ENCODE measurements at regions not wholly inside any gene's neighbourhood (a gene's known extent, or its start where the extent isn't known, plus 50 kb on each side); places are given as distances from the start of the nearest gene placed in this dataset.

DNA sequence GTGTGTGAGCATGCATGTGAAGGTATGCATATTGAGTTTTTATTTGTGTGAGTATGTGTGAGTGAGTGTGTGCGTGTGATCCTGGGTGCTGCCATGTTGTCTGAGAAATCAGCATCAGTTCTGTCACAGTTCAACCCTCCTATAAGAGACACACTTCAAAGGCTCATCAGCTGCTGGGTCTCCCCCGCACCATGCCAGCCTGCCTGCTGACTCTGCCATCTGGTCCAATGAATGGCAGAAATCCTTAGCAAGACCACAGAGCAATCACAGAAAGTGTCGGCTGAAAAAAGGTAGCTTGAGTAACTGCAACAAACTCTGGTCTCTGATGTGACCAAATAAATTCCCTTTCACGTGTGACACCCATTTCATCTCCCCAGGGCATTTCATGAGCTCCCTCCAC, 381.8 kb upstream of the MAF start:
- TF ChIP-seq, protein P1, sequence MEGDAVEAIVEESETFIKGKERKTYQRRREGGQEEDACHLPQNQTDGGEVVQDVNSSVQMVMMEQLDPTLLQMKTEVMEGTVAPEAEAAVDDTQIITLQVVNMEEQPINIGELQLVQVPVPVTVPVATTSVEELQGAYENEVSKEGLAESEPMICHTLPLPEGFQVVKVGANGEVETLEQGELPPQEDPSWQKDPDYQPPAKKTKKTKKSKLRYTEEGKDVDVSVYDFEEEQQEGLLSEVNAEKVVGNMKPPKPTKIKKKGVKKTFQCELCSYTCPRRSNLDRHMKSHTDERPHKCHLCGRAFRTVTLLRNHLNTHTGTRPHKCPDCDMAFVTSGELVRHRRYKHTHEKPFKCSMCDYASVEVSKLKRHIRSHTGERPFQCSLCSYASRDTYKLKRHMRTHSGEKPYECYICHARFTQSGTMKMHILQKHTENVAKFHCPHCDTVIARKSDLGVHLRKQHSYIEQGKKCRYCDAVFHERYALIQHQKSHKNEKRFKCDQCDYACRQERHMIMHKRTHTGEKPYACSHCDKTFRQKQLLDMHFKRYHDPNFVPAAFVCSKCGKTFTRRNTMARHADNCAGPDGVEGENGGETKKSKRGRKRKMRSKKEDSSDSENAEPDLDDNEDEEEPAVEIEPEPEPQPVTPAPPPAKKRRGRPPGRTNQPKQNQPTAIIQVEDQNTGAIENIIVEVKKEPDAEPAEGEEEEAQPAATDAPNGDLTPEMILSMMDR (conservative IDR thresholded peaks at IDR 0.05; ENCODE audit: low read depth, low read length) = no peak
- no peak for TF ChIP-seq EZH2 (IDR thresholded peaks at IDR 0.05; ENCODE audit: borderline replicate concordance, low read depth, low read length, poor library complexity, severe bottlenecking)
